DMS153 treated with DMSO at 0.1 percent for 48 hours (cell line): ENCODE measurements at regions not wholly inside any gene's neighbourhood (a gene's known extent, or its start where the extent isn't known, plus 50 kb on each side); places are given as distances from the start of the nearest gene placed in this dataset.
"Not testable (repeated sequence)": the region's sequence is repeated elsewhere in the genome, so short reads cannot be mapped to it uniquely, and the experiment has no call there.

Source experiments
- DNase-seq: peaks from one replicate; lab custom pipeline; 2025; ENCODE audit not compliant: unreplicated experiment; lab: John Stamatoyannopoulos, UW

DNA sequence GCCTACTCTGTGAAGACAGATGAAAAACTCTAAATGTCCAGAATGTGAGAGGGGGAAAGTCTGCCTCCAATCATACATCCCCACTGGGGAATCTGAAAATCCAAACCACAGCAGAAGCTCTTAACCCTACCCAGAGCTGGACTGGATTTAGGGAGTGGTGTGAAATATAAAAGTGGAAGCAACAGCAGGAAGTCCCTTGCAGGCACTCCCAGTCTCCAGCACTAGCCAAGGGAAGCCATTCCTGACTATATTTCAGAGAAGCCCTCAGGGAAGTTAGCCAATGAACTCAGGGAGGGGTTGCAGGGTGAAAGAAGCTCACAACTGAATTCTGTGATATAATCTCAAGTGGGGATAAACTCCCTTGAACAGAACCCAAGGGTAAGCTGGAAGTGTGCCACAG is 51.5 kb downstream of the CRPPA start:
- no peak for DNase-seq

DNA sequence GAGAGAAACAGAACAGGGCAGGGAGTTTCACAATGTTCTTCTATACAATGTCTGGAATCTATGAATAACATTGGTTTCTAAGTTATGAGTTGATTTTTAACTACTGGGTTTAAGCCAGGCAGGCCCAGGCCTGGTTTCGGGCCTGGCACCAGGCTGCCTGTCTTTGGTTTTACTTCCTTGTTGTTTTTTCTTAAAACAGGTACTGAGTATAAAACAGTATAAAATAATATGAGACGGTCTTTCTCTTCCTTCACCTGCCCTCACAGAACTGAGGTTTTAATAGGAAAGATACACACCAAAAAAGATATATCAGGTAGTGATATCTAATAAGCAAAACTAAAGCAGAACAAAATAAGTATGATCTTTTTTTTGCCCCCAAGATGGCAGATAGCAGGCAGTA is 52.0 kb downstream of the CRPPA start:
- DNase-seq: not testable (repeated sequence)

DNA sequence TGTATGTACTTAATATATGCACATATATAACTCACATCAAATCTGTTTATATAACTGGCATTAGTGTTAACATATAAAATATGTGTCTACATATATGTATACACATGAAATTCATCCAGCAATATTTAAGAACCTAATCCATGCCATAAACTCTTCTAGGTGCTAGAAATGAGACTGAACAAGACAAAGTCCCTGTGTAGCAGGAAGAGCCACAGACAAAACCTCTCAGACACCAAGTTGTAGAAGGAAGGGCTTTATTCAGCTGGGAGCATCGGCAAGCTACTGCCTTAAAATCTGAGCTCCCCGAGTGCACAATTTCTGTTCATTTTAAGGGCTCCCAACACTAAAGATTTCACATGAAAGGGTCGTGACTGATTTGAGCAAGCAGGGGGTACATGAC is 52.5 kb downstream of the CRPPA start:
- DNase-seq: no peak

DNA sequence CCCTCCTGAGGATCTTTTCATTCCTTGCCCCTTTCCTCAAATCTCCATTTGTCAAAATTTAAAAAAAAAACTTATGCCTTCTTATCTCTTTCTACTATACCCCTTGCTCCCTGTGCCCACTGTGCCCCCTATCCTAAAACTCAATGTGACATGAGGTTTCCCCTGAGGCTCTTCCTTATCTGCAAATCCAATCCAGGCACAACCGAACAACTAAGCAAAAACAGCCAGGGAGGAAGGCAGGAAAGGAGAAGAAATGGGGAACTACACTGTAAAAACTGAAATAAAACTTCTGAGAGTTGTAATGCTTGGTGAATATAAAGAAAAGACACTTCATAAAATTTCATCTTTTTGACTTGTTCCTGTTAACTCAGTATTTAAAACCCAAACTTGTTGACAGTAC is 54.2 kb downstream of the CRPPA start:
- no peak for DNase-seq

DNA sequence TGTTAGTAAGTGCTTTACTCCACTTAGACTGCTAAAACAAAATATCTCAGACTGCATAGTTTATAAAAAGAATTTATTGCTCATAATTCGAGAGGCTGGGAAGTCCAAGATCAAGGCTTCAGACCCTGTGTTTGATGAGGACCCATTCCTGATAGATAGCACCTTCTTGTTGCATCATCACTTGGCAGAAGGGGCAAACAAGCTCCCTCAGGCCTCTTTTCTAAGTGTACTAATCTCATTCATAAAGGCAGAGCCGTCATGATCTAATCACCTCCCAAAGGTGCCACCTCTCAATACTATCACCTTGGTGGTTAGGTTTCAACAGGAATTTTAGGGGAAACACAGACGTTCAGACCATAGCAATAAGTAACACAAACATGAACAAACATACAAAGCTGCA is 55.4 kb downstream of the CRPPA start:
- DNase-seq: no peak

DNA sequence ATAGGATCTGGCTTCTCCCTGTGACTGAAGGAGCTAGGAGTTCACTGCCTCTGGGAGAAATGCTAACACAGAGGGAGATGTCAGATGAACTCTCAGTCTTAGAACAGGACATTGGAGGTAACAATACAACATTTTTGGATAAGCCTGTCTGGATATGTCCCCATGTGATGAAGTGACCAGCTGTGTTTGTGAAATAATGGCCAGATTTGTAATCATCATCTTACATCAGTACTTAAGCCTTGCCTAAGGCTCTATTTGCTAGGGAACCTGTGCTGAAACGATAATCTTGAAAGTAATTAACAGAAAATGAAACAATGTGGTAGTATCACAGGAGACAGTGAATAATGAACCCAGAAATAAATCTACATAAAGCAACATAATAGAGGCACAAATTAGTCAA is 56.2 kb downstream of the CRPPA start:
- DNase-seq: no peak

DNA sequence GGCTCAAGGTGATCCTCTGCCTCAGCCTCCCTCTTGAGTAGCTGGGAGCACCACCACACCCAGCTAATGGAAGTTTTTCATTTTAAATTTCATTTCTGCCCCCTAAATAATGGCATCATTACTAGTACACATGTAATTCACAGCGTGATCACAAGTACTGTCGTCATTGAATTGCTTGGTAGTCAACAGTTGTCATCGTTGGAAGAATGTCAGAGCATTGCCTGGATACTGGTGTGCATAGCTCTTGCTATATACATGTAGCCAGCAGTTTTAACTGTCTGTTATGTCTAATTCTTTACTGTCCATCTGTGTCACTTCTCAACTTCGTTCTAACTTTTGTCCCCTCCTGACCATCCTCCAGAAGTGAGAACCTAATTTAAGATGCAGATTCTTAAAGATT is 62.1 kb downstream of the CRPPA start:
- no peak for DNase-seq

DNA sequence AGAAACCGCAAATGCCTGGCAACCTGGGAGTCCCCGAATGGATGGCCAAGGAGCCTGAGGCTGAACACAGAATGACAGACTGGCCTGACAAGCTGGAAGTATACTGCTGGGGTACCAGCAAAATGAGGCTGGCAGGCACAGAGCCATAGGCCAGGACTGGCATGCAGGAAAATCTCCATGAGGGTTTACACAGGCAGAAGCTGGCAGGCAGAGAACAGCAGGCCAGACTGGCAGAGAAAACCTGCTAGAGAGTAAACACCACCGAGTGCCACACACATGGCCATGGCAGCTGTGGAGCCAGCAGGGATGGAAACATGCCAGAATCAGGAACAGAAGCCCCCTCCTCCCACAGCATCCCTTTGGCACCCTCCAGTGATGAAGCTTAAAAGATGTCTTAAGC is 63.4 kb downstream of the CRPPA start:
- DNase-seq: peak; percentile 37

DNA sequence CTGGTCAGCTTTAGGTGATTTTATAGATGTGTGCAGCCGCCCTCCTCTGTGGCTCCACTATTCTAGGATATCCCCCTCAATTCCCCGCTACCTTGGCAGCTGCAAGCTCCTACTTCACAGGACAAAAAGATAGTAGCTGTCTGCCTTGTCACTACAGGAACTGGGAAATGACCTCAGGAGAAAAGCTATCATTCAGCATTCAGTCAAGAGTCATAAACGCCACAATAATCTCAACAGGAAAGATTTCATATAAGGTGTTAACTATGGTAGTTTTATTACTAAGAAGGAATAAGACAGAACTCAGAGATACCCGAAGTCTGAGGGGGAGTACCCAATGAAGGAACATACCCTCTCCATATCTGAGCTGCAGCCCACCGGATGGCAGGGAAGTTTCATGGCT is 63.9 kb downstream of the CRPPA start:
- DNase-seq: no peak

DNA sequence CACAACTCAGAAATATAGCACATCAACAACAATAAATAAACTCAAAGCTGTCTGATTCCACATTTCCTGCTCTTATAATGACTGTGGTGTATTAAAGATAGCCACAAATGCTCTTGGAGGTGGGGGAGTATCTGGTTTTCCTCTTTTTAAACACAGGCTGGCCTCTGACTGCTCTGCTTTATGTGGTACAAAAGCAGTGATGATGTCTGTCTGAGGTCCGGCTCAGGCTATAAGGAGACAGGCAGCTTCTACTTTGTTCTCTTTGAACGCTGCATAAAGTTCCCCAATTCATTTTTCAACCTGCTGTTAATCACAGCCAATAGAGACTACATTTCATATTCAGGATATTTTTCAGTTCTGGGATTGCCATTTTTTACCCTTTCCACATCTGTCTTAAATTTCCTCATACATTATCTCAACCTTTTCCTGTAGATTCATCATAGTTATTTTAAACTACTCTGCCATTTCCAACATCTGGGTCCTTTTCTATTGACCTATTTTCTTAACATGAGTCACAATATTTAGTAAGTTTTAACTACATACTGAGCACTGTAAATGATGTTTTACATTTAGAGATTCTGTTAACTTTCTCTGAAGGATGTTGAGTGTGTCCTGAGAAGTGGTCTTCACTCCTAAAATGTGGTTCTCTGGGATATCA is 64.9 kb downstream of the CRPPA start:
- DNase-seq: no peak

DNA sequence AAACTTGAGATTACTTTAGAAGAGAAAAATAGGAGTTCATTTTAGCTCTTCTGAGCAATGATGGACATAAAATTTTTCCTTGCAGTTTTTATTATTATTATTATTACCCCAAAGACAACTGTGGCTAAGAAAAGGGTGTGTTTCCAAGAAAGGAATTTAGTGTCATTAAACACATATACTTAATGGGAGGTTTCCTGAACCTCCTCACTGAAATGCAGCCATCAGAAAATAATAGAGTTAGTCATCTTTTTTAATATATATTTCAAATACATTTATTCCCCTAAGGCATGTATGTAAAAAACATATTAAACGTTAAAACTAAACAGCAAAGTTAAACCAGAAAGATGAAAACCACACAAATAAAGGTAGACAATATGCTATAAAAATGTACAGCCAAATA is 66.8 kb downstream of the CRPPA start:
- no peak for DNase-seq

DNA sequence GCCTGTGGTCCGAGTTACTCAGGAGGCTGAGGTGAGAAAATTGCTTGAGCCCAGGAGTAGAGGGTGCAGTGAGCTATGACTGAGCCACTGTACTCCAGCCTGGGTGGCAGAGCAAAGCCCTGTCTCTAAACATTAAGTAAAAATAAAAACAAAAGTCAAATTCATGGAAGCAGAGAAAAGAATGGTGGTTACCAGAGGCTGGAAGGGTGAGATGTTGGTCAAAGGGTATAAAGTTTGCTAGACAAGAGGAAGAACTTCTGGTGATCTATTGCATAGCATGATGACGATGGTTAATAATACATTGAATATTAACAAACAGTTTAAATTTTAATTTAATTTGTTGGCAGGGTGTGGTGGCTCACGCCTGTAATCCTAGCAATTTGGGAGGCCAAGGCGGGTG is 68.1 kb downstream of the CRPPA start:
- no peak for DNase-seq

DNA sequence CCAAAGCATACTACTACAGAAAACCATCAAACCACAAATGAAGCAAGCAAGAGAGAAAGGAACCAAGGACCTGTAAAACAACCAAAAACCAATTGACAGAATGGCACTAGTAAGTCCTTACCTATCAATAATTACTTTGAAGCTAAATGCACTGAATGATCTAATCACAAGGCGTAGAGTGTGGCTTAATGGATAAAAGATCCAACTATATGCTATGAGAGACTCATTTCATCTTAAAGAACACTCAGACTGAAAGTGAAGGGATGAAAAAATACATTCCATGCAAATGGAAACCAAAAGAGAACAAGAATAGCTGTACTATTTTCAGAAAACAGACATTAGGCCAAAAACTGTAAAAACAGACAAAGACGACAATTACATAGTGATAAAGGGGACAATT is 70.7 kb downstream of the CRPPA start:
- DNase-seq: no peak

DNA sequence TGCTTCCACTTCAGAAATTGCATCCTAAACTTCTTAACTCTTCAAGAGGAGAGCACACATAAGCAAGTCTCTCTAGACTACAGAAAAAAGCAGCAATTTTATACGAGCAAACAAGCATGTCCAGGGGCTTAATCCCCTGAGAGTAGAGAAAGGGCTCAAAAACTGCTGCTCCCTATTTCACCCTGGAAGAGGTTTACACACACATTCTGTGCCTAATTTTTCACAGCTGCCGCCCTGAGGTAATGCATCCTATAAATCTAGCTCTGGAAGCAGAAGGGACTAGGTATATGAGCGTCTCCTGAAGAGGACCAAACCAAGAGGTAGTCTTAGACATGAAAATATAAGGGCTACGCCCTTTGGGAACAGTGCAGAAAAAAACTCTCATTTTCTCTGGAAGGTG is 73.1 kb downstream of the CRPPA start:
- no peak for DNase-seq

DNA sequence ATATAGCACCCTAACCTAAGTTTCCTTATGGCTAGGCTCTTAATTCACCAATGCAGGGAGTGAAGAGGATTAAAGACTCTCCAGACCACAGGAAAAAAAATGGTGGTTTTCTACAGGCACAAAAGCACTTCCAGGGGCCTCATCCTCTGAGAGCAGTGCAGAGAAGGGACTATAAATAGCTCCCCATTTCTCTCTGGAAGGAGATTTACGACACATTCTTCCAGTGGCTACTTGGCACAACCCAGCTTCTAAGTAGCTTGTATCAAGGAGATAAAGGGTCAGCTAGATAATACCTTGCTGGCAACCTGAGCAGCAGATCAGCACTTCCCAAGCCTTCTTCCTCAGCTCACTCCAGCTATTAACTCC is 73.5 kb downstream of the CRPPA start:
- DNase-seq: no peak

DNA sequence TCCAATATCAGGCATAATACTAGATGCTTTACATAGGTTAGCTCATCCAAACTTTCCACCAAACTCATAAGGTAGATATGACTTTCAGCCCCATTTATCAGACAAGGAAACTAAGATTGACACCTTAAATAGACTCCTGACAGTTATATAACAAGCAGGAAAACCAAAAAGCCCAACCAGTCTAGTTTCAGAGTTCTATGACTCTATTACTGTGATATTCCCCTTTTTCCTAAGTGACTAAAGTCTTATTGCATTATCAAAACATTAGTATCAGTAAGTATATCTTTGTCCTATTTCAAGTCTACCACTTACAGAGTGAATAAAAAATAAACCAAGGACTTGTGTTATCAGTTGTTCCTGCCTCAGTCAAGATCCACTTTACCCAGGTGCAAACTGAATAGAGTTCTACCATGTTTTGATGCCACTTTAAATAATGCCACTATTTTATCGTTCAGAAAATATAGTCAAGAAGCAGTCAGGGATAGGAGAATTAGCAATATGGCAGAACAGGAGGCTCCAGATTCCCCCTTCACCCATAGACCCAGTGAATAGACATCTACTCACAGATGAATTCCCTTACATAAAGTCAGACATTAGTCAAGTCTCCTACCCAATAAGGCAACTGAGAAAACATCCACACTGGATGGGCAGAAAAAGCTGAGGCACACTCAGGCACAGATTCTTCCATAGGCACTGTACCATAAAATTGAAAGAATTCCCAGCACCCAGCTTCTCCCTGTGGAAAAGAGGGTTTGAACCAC is 74.1 kb downstream of the CRPPA start:
- no peak for DNase-seq

DNA sequence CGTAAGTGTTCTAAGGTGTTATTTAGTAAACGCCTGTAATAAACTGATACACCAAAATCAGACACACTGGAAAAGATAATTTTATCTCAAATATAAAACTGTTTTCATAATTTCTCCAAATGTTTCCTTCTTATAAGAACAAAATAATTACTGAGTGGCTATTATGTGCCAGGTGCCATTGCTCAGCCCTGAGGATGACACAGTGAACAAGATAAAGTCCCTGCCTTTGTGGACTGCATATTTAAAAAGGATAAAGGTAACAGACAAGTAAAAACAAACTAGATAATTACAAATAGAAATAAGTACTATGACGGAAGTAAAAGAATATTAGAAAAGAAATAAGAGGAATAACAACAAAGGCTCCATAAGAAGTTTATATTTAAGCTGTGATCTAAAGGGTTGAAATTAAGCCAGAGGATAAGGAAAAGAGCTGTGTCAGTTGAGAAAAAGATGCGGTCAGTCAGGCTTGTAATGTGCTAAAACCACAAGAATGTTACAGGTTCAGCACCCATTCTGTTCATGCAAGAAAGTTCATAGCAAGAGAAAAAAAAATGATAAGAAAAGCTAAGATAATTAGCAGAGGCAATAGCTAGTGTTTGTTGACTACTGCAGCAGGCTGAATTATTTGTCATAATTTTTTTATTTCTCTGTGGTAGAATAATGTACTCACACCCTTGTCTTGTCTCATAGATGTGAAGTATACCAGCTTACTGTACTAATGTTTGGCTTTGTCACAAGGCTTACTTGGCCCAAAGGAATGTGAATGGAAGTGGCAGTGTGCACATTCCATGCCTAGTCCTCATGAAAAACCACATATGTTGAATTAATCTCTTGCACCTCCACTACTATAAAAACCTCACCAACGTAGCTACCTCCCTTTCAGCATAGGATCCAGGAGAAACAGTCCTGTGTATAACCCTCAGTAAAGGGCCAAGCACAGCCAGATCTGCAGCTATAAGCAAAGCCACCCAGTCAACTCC is 75.1 kb downstream of the CRPPA start:
- DNase-seq: no peak

DNA sequence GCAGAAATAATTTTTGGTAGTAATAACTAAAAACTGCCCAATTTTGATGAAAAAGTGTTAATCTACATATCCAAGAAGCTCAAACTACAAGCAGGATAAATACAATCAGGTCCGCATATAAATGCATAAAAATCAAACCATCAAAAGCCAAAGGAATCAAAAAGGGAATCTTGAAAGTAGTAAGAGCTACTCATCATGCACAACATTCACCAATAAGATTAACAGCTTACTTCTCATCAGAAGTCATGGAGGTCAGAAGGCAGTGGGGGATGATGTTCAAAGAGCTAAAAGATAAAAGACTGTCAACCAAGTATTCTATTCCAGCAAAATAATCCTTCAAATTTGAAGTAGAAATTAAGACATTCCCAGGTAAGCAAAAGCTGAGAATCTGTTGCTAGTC is 76.4 kb downstream of the CRPPA start:
- DNase-seq: no peak

DNA sequence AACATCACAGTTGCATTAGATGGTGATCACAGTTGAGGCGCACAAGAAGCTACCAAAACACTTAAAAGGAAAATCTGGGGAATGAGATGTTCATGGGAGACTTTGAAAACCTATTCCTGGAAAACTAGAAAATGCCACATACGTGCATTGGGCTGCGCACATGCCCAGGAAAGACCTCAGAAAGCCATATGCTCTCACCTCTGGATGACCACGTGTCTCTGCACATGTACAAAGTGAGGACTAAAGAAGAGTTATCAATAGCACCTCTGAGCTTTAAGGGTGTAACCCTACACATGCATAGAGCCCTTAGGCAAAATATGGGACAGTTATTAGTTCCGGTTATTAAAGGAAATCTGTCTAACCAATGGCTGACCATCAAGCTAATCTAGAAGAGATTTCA is 77.7 kb downstream of the CRPPA start:
- no peak for DNase-seq

DNA sequence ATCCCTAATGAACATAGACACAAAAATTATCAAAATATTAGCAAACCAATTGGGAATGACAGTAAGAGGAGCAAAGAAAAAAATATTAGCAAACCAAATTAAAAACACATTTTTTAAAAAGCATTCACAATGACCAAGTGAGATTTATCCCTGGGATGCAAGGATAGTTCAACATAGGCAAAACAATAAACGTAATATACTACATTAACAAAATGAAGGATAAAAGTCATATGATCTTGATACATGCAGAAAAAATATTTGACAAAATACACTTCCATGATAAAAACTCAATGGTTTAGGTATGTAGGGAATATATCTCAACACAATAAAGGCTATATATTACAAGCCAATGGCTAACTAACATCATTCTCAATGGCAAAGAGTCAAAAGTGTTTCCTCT is 83.3 kb downstream of the CRPPA start:
- no peak for DNase-seq

DNA sequence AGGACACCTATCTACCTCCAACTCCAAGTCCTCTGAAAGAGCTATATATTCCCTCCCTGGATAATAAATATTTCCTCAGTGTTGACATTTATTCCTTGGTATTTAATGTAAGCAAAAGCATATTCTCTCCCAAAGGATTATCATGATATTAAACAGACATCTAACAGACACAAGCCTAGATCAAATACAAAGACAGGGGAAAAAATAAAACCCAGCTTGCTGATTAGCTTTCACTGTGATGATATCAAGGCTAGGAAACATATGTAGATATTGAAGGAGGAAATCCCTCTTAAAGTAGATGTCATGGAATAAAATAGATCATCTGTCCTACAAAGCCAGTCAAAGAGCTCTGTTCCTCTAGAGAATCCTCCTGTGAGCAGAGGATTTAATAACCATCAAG is 95.2 kb downstream of the CRPPA start:
- no peak for DNase-seq

DNA sequence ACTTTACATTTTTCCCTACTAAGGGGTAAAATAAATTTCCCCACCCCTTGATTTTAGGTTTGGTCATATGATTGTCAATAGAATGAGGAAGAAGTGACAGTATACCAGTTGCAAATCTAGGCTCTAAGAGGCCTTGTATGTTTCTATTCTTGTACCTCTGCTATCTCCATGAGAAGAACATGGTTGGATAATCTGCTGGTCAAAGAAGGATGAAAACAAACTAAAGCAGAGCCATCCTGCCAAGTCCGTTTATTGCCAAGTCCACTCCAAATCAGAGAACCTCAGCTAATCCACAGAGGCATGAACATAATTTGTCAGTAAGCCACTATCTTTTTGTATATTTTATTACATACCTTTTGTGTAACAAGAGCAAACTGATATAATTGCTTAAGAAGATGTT is 98.0 kb downstream of the CRPPA start:
- no peak for DNase-seq
